ENCODE measurements at regions not wholly inside any gene's neighbourhood (a gene's known extent, or its start where the extent isn't known, plus 50 kb on each side); places are given as distances from the start of the nearest gene placed in this dataset.

GRCh38 chr14:97295108-97295710, 498.0 kb downstream of the VRK1 start:
- TF ChIP-seq CTCF (IDR thresholded peaks at IDR 0.05; ENCODE audit: poor library complexity, severe bottlenecking) = no peak
- no peak for TF ChIP-seq REST (IDR thresholded peaks at IDR 0.05; ENCODE audit: borderline replicate concordance)
- no peak for TF ChIP-seq RAD21 (conservative IDR thresholded peaks at IDR 0.05)
- no peak for TF ChIP-seq MXI1 (conservative IDR thresholded peaks at IDR 0.05; ENCODE audit: poor library complexity, severe bottlenecking)
- no peak for TF ChIP-seq EZH2 (IDR thresholded peaks at IDR 0.05; ENCODE audit: borderline replicate concordance, insufficient read depth, low read length, poor library complexity, severe bottlenecking)
- no peak for TF ChIP-seq POLR2AphosphoS5 (IDR thresholded peaks at IDR 0.05)

All from neural cell (in vitro differentiated cells).